HEK293 (cell line): ENCODE measurements at regions not wholly inside any gene's neighbourhood (a gene's known extent, or its start where the extent isn't known, plus 50 kb on each side); places are given as distances from the start of the nearest gene placed in this dataset.

Experiments used
- CTCF ChIA-PET: fragments of 350-600 bp; formaldehyde crosslinking; extraction: SDS; loops from one replicate; lab custom pipeline; 2021; ENCODE audit warnings: antibody characterized with exemption; lab: Yijun Ruan, JAX
- POLR2A ChIA-PET: fragments of 300-600 bp; formaldehyde crosslinking; extraction: SDS; loops from one replicate; lab custom pipeline; 2020; ENCODE audit warnings: antibody characterized with exemption, inconsistent platforms; lab: Yijun Ruan, JAX
- H3K27ac ChIP-seq: fragments of 200-500 bp; sonication (Bioruptor generic); 2 replicates; pipeline ENCODE4 v1.5.1; 2014; ENCODE audit warnings: low read depth, low read length, control low read depth, inconsistent platforms; ENCODE audit errors: extremely low read depth
- H3K36me3 ChIP-seq, 2 experiments: fragments of 200-500 bp in 1 of 2; sonication (Bioruptor generic) in 1 of 2; 1 replicate in 1 of 2; 2 replicates in 1 of 2; pipeline ENCODE4 v1.5.1; 2014 to 2017; ENCODE audit warnings: inconsistent platforms in 2 of 2, low read length in 2 of 2; ENCODE audit not compliant: control insufficient read depth in 2 of 2, insufficient read depth in 1 of 2
- H3K4me1 ChIP-seq: fragments of 200-500 bp; sonication (Bioruptor generic); 2 replicates; pipeline ENCODE4 v1.5.1; 2014; ENCODE audit warnings: mild to moderate bottlenecking, low read length, inconsistent platforms; ENCODE audit not compliant: control insufficient read depth, insufficient read depth
- H3K4me3 ChIP-seq: 2 replicates; pipeline ENCODE4 v1.5.1; 2011; ENCODE audit warnings: low read depth, mild to moderate bottlenecking, control low read depth, low read length, moderate library complexity
- H3K9me3 ChIP-seq: fragments of 200-500 bp; sonication (Bioruptor generic); 2 replicates; pipeline ENCODE4 v1.5.1; 2014; ENCODE audit warnings: low read depth, low read length, inconsistent platforms; ENCODE audit not compliant: control insufficient read depth, insufficient read depth
- AEBP2 ChIP-seq: fragments of 450-650 bp; formaldehyde crosslinking; IDR thresholded peaks from 2 replicates; pipeline ENCODE4 v1.5.1; 2016; ENCODE audit warnings: missing biosample characterization, missing genetic modification characterization, borderline replicate concordance
- EGR2 ChIP-seq: fragments of 450-650 bp; formaldehyde crosslinking; IDR thresholded peaks from 2 replicates; pipeline ENCODE4 v1.5.1; 2016; ENCODE audit warnings: low read depth, missing biosample characterization, missing genetic modification characterization
- INSM2 ChIP-seq: fragments of 450-650 bp; formaldehyde crosslinking; IDR thresholded peaks from 2 replicates; pipeline ENCODE4 v1.5.1; 2016; ENCODE audit warnings: missing biosample characterization, missing genetic modification characterization
- MEIS1 ChIP-seq: sonication (generic); formaldehyde crosslinking; IDR thresholded peaks from 2 replicates; pipeline ENCODE4 v1.8.1; 2022; ENCODE audit warnings: missing genetic modification reagents, mild to moderate bottlenecking, borderline replicate concordance
- MYNN ChIP-seq: fragments of 450-650 bp; formaldehyde crosslinking; IDR thresholded peaks from 2 replicates; pipeline ENCODE4 v1.5.1; 2016; ENCODE audit warnings: missing biosample characterization, missing genetic modification characterization, borderline replicate concordance
- OSR2 ChIP-seq: fragments of 450-650 bp; formaldehyde crosslinking; IDR thresholded peaks from 2 replicates; pipeline ENCODE4 v1.5.1; 2016; ENCODE audit warnings: missing biosample characterization, missing genetic modification characterization
- SP2 ChIP-seq: fragments of 450-650 bp; formaldehyde crosslinking; IDR thresholded peaks from 2 replicates; pipeline ENCODE4 v1.5.1; 2016; ENCODE audit warnings: missing biosample characterization, missing genetic modification characterization
- TRIM28 ChIP-seq: IDR thresholded peaks from 2 replicates; pipeline ENCODE4 v1.6.1; 2011; ENCODE audit warnings: low read length, control low read depth, borderline replicate concordance
- YY1 ChIP-seq: fragments of 450-650 bp; formaldehyde crosslinking; IDR thresholded peaks from 2 replicates; pipeline ENCODE4 v1.5.1; 2018; ENCODE audit warnings: missing biosample characterization, missing genetic modification characterization
- ZBTB48 ChIP-seq: fragments of 450-650 bp; formaldehyde crosslinking; IDR thresholded peaks from 2 replicates; pipeline ENCODE4 v1.5.1; 2016; ENCODE audit warnings: missing biosample characterization, missing genetic modification characterization
- ZIC2 ChIP-seq: fragments of 450-650 bp; formaldehyde crosslinking; IDR thresholded peaks from 2 replicates; pipeline ENCODE4 v1.5.1; 2016; ENCODE audit warnings: missing biosample characterization, missing genetic modification characterization
- ZNF138 ChIP-seq: fragments of 450-650 bp; formaldehyde crosslinking; IDR thresholded peaks from 2 replicates; pipeline ENCODE4 v1.5.1; 2016; ENCODE audit warnings: missing biosample characterization, missing genetic modification characterization, borderline replicate concordance
- ZNF148 ChIP-seq: fragments of 450-650 bp; formaldehyde crosslinking; IDR thresholded peaks from 2 replicates; pipeline ENCODE4 v1.5.0; 2017; ENCODE audit warnings: missing biosample characterization, missing genetic modification characterization, borderline replicate concordance
- ZNF2 ChIP-seq: fragments of 450-650 bp; formaldehyde crosslinking; IDR thresholded peaks from 2 replicates; pipeline ENCODE4 v1.5.1; 2016; ENCODE audit warnings: missing biosample characterization, missing genetic modification characterization
- ZNF221 ChIP-seq: fragments of 450-650 bp; formaldehyde crosslinking; IDR thresholded peaks from 2 replicates; pipeline ENCODE4 v1.5.1; 2017; ENCODE audit warnings: missing biosample characterization, missing genetic modification characterization, borderline replicate concordance
- ZNF24 ChIP-seq: fragments of 450-650 bp; formaldehyde crosslinking; IDR thresholded peaks from 2 replicates; pipeline ENCODE4 v1.5.1; 2016; ENCODE audit warnings: missing biosample characterization, missing genetic modification characterization
- ZNF302 ChIP-seq: fragments of 450-650 bp; formaldehyde crosslinking; IDR thresholded peaks from 2 replicates; pipeline ENCODE4 v1.5.1; 2016; ENCODE audit warnings: missing biosample characterization, missing genetic modification characterization, low read depth
- ZNF350 ChIP-seq: fragments of 450-650 bp; formaldehyde crosslinking; IDR thresholded peaks from 2 replicates; pipeline ENCODE4 v1.5.0; 2017; ENCODE audit warnings: missing biosample characterization, mild to moderate bottlenecking, missing genetic modification characterization
- ZNF398 ChIP-seq: fragments of 450-650 bp; formaldehyde crosslinking; IDR thresholded peaks from 2 replicates; pipeline ENCODE4 v1.5.1; 2017; ENCODE audit warnings: missing biosample characterization, missing genetic modification characterization
- ZNF426 ChIP-seq: fragments of 450-650 bp; formaldehyde crosslinking; IDR thresholded peaks from 2 replicates; pipeline ENCODE4 v1.5.1; 2017; ENCODE audit warnings: missing biosample characterization, missing genetic modification characterization, mild to moderate bottlenecking, inconsistent platforms, moderate library complexity
- ZNF513 ChIP-seq: fragments of 450-650 bp; IDR thresholded peaks from 2 replicates; pipeline ENCODE4 v1.5.1; 2018; ENCODE audit warnings: missing biosample characterization, missing genetic modification characterization
- ZNF544 ChIP-seq: fragments of 450-650 bp; formaldehyde crosslinking; IDR thresholded peaks from 2 replicates; pipeline ENCODE4 v1.5.0; 2017; ENCODE audit warnings: missing biosample characterization, missing genetic modification characterization
- ZNF624 ChIP-seq: fragments of 450-650 bp; formaldehyde crosslinking; IDR thresholded peaks from 2 replicates; pipeline ENCODE4 v1.5.1; 2017; ENCODE audit warnings: missing biosample characterization, missing genetic modification characterization
- ZNF660 ChIP-seq: fragments of 450-650 bp; IDR thresholded peaks from 2 replicates; pipeline ENCODE4 v1.5.1; 2018; ENCODE audit warnings: missing biosample characterization, mild to moderate bottlenecking, missing genetic modification characterization
- ZNF707 ChIP-seq: fragments of 450-650 bp; formaldehyde crosslinking; IDR thresholded peaks from 2 replicates; pipeline ENCODE4 v1.5.1; 2016; ENCODE audit warnings: missing biosample characterization, missing genetic modification characterization
- ZSCAN30 ChIP-seq: fragments of 450-650 bp; IDR thresholded peaks from 2 replicates; pipeline ENCODE4 v1.5.1; 2018; ENCODE audit warnings: missing biosample characterization, mild to moderate bottlenecking, missing genetic modification characterization, moderate library complexity

- TF ChIP-seq ZNF398 (tag by site-specific recombination) = no peak
These were observed 416.7 kb downstream of the LRRIQ3 start (continued) for GRCh38 chr1:73781251-73781650.

- CTCF ChIA-PET = no interaction called here
- POLR2A ChIA-PET = no interaction called here
- H3K9me3 ChIP-seq = no peaks in the 10 kb centered on the region
- no peaks in the 10 kb centered on the region for H3K36me3 ChIP-seq
- no peak overlapping the region for H3K27ac ChIP-seq
- no peak overlapping the region for H3K4me3 ChIP-seq
- H3K4me1 ChIP-seq = no peaks in the 10 kb centered on the region
- no peak for TF ChIP-seq ZNF24
- TF ChIP-seq MEIS1 (CRISPR knock-in tag) = no peak
- TF ChIP-seq ZNF426 = no peak
- no peak for TF ChIP-seq ZNF138 (tag by site-specific recombination)
- TF ChIP-seq OSR2 (tag by site-specific recombination) = no peak
- TF ChIP-seq ZIC2 (tag by site-specific recombination) = no peak
- TF ChIP-seq INSM2 (tag by site-specific recombination) = no peak
- no peak for TF ChIP-seq ZNF148 (tag by site-specific recombination)
- no peak for TF ChIP-seq ZSCAN30
- TF ChIP-seq ZNF513 (tag by site-specific recombination) = no peak
- no peak for TF ChIP-seq TRIM28
These were observed 419.5 kb downstream of the LRRIQ3 start for GRCh38 chr1:73778471-73778870.

- Histone ChIP-seq H3K4me1 (no peaks in the 10 kb centered on the region), H3K27ac (no peak overlapping the region), H3K36me3 (no peaks in the 10 kb centered on the region), H3K4me3 (no peak overlapping the region), H3K9me3 (no peaks in the 10 kb centered on the region)
- TF ChIP-seq EGR2 (tag by site-specific recombination) (no peak), YY1 (tag by site-specific recombination) (no peak), ZNF544 (tag by site-specific recombination) (no peak), AEBP2 (tag by site-specific recombination) (no peak), ZNF707 (tag by site-specific recombination) (no peak), ZNF350 (no peak), ZBTB48 (tag by site-specific recombination) (no peak), ZNF221 (tag by site-specific recombination) (no peak), ZNF624 (tag by site-specific recombination) (no peak), ZNF302 (no peak), SP2 (no peak), MYNN (tag by site-specific recombination) (no peak), ZNF660 (tag by site-specific recombination) (no peak), ZNF2 (tag by site-specific recombination) (no peak)
- CTCF ChIA-PET = no interaction called here
- POLR2A ChIA-PET = no interaction called here
These were observed 422.1 kb downstream of the LRRIQ3 start for GRCh38 chr1:73775896-73776295.
